ENCODE measurements at regions not wholly inside any gene's neighbourhood (a gene's known extent, or its start where the extent isn't known, plus 50 kb on each side); places are given as distances from the start of the nearest gene placed in this dataset.

DNA sequence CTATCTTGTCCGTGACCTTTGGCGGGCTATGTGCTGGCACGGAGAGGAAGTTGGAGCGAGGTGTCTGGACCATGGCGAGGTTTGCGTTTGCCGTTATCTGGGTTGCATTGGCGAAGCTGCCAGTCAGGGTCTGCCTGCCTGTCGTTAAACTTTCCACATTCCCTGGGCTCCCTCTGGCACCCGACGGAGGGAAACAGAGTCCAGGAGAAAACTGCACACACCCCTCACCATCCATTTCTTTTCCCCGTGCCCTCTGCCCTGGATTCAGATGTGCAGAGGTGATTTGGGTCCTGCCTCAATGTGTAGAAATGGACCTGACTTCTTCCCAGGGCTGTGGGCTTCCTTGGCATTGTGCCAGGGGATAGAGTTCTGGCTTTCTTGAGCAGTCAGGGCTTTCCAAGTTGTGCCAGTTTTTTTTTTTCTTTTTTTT is 142.4 kb downstream of the URI1 start:
- Mint-ChIP-seq H3K36me3 (ENCODE audit: low read depth, unreplicated experiment) (no peaks in the 10 kb centered on the region), H3K4me1 (ENCODE audit: low read depth, unreplicated experiment) (peaks cover 4% of the 10 kb centered on the region), H3K27ac (ENCODE audit: unreplicated experiment) (no peak overlapping the region), H3K27me3 (ENCODE audit: low read depth, unreplicated experiment) (peaks cover 33% of the 10 kb centered on the region), H3K4me3 (ENCODE audit: unreplicated experiment) (no peak overlapping the region), H3K9me3 (ENCODE audit: unreplicated experiment) (peaks cover 16% of the 10 kb centered on the region)
- Histone ChIP-seq H3K36me3 (ENCODE audit: insufficient read depth, low read length) (no peaks in the 10 kb centered on the region), H3K4me3 (ENCODE audit: insufficient read depth, low read depth, low read length) (no peak overlapping the region), H3K79me2 (ENCODE audit: insufficient read depth, low read length) (no peaks in the 10 kb centered on the region), H3K27ac (ENCODE audit: low read depth, low read length) (no peak overlapping the region), H3K4me2 (ENCODE audit: low read length) (no peak overlapping the region), H3K9ac (ENCODE audit: low read length) (no peak overlapping the region), H3K9me3 (ENCODE audit: insufficient read depth, low read depth, low read length) (no peaks in the 10 kb centered on the region), H3K4me1 (ENCODE audit: insufficient read depth, low read length) (no peaks in the 10 kb centered on the region), H4K20me1 (ENCODE audit: insufficient read depth, low read length) (no peaks in the 10 kb centered on the region), H3K27me3 (ENCODE audit: insufficient read depth, low read length) (no peaks in the 10 kb centered on the region), H2AFZ (ENCODE audit: low read depth, low read length) (no peak overlapping the region)
- TF ChIP-seq EZH2 (IDR thresholded peaks at IDR 0.05; ENCODE audit: insufficient read depth, low read length), result no peak
- TF ChIP-seq, protein P1, sequence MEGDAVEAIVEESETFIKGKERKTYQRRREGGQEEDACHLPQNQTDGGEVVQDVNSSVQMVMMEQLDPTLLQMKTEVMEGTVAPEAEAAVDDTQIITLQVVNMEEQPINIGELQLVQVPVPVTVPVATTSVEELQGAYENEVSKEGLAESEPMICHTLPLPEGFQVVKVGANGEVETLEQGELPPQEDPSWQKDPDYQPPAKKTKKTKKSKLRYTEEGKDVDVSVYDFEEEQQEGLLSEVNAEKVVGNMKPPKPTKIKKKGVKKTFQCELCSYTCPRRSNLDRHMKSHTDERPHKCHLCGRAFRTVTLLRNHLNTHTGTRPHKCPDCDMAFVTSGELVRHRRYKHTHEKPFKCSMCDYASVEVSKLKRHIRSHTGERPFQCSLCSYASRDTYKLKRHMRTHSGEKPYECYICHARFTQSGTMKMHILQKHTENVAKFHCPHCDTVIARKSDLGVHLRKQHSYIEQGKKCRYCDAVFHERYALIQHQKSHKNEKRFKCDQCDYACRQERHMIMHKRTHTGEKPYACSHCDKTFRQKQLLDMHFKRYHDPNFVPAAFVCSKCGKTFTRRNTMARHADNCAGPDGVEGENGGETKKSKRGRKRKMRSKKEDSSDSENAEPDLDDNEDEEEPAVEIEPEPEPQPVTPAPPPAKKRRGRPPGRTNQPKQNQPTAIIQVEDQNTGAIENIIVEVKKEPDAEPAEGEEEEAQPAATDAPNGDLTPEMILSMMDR (IDR thresholded peaks at IDR 0.05; ENCODE audit: insufficient read depth, low read depth, low read length), result no peak
- DNase-seq (ENCODE audit: low read depth), result no peak
- no peak for FAIRE-seq

DNA sequence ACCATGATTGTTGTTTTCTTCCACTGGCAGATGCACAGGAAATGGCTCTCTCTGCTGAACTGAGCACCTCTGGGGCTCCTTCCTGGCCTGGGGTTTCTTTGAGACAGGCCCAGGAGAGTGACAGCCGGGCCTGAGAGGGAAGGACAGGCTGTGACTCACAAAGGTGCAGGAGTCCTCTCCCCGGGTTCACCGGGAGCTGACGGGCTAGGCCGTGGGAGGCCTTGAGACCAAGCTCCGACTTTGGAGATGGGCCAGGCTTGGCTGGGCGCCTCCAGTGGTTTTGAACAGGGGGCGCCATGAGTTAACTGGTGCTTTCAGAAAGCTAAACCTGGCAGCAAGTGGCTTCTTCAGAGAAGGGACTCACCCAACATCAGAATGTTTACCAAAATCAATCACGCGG is 143.4 kb downstream of the URI1 start:
- TF ChIP-seq, protein P1 (IDR thresholded peaks at IDR 0.05; ENCODE audit: insufficient read depth, low read depth, low read length), result no peak
- TF ChIP-seq EZH2 (IDR thresholded peaks at IDR 0.05; ENCODE audit: insufficient read depth, low read length), result no peak

DNA sequence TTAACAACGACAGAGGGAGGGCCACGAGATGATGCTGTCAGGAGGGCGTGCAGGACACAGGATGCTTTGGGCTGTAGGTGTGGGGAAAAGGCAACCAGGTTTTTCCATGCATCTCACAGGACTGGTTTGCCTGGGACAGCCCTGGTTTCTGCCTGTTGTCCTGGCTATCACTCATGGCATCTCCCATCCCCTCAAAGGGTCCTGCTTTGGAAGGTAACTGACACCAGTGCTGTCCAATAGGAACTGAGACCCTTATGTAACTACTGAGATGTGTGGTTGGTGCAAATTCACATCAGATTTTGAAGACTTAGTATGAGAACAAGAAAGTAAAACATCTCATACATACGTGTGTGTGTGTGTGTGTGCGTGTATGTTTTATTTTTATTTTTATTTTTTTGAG is 144.2 kb downstream of the URI1 start:
- Histone ChIP-seq H3K27ac (ENCODE audit: low read depth, low read length) (no peak overlapping the region), H3K79me2 (ENCODE audit: insufficient read depth, low read length) (no peaks in the 10 kb centered on the region), H3K4me2 (ENCODE audit: low read length) (no peak overlapping the region), H3K27me3 (ENCODE audit: insufficient read depth, low read length) (no peaks in the 10 kb centered on the region), H4K20me1 (ENCODE audit: insufficient read depth, low read length) (no peaks in the 10 kb centered on the region), H3K9ac (ENCODE audit: low read length) (no peak overlapping the region), H2AFZ (ENCODE audit: low read depth, low read length) (no peak overlapping the region), H3K36me3 (ENCODE audit: insufficient read depth, low read length) (no peaks in the 10 kb centered on the region), H3K9me3 (ENCODE audit: insufficient read depth, low read depth, low read length) (no peaks in the 10 kb centered on the region), H3K4me3 (ENCODE audit: insufficient read depth, low read depth, low read length) (no peak overlapping the region), H3K4me1 (ENCODE audit: insufficient read depth, low read length) (no peaks in the 10 kb centered on the region)
- DNase-seq (ENCODE audit: low read depth) (no peak), FAIRE-seq (no peak)
- Mint-ChIP-seq H3K4me3 (ENCODE audit: unreplicated experiment) (no peak overlapping the region), H3K9me3 (ENCODE audit: unreplicated experiment) (peaks cover 5% of the 10 kb centered on the region), H3K4me1 (ENCODE audit: low read depth, unreplicated experiment) (peaks cover 4% of the 10 kb centered on the region), H3K27ac (ENCODE audit: unreplicated experiment) (no peak overlapping the region), H3K36me3 (ENCODE audit: low read depth, unreplicated experiment) (no peaks in the 10 kb centered on the region), H3K27me3 (ENCODE audit: low read depth, unreplicated experiment) (peaks cover 33% of the 10 kb centered on the region)
- TF ChIP-seq EZH2 (IDR thresholded peaks at IDR 0.05; ENCODE audit: insufficient read depth, low read length), result no peak
- TF ChIP-seq, protein P1 (IDR thresholded peaks at IDR 0.05; ENCODE audit: insufficient read depth, low read depth, low read length), result no peak

More for the DNA sequence above, 143.4 kb downstream of the URI1 start:
- no peaks in the 10 kb centered on the region for H3K36me3 ChIP-seq (ENCODE audit: insufficient read depth, low read length)
- peak overlapping the region; percentile 4 for H2AFZ ChIP-seq (ENCODE audit: low read depth, low read length)
- no peak overlapping the region for H3K4me3 ChIP-seq (ENCODE audit: insufficient read depth, low read depth, low read length)
- no peak overlapping the region for H3K9ac ChIP-seq (ENCODE audit: low read length)
- no peak for FAIRE-seq
- Mint-ChIP-seq H3K9me3 (ENCODE audit: unreplicated experiment) (peaks cover 10% of the 10 kb centered on the region), H3K36me3 (ENCODE audit: low read depth, unreplicated experiment) (no peaks in the 10 kb centered on the region), H3K27me3 (ENCODE audit: low read depth, unreplicated experiment) (peaks cover 33% of the 10 kb centered on the region), H3K27ac (ENCODE audit: unreplicated experiment) (no peak overlapping the region), H3K4me1 (ENCODE audit: low read depth, unreplicated experiment) (peaks cover 4% of the 10 kb centered on the region), H3K4me3 (ENCODE audit: unreplicated experiment) (no peak overlapping the region)
- no peaks in the 10 kb centered on the region for H3K27me3 ChIP-seq (ENCODE audit: insufficient read depth, low read length)
- H3K79me2 ChIP-seq (ENCODE audit: insufficient read depth, low read length), result no peaks in the 10 kb centered on the region
- DNase-seq (ENCODE audit: low read depth), result no peak
- no peak overlapping the region for H3K4me2 ChIP-seq (ENCODE audit: low read length)
- no peak overlapping the region for H3K27ac ChIP-seq (ENCODE audit: low read depth, low read length)
- H3K9me3 ChIP-seq (ENCODE audit: insufficient read depth, low read depth, low read length), result no peaks in the 10 kb centered on the region
- H3K4me1 ChIP-seq (ENCODE audit: insufficient read depth, low read length), result no peaks in the 10 kb centered on the region
- no peaks in the 10 kb centered on the region for H4K20me1 ChIP-seq (ENCODE audit: insufficient read depth, low read length)
